A673 (cell line): ENCODE measurements at regions not wholly inside any gene's neighbourhood (a gene's known extent, or its start where the extent isn't known, plus 50 kb on each side); places are given as distances from the start of the nearest gene placed in this dataset.

Experiments
- CTCF ChIP-seq: fragments of 300-800, 200-600 bp; sonication (generic); conservative IDR thresholded peaks from 2 replicates; pipeline ENCODE4 v1.5.1; 2017; ENCODE audit warnings: low read depth, mild to moderate bottlenecking, antibody characterized with exemption, low read length, moderate library complexity, mixed read lengths
- EZH2 ChIP-seq: fragments of 200-600 bp; sonication (generic); IDR thresholded peaks from 2 replicates; pipeline ENCODE4 v1.6.1; 2017; ENCODE audit warnings: borderline replicate concordance, low read depth, mild to moderate bottlenecking, mixed read lengths, antibody characterized with exemption, low read length; ENCODE audit not compliant: poor library complexity, severe bottlenecking

- TF ChIP-seq CTCF (no peak), EZH2 (no peak)
These were observed 55.1 kb downstream of the KIF4B start for GRCh38 chr5:155068616-155069100.
